Fibroblast of lung (primary cell): ENCODE measurements at regions not wholly inside any gene's neighbourhood (a gene's known extent, or its start where the extent isn't known, plus 50 kb on each side); places are given as distances from the start of the nearest gene placed in this dataset.
"Not testable (repeated sequence)": the region's sequence is repeated elsewhere in the genome, so short reads cannot be mapped to it uniquely, and the experiment has no call there.

ENCODE experiments used
- CTCF ChIP-seq, 2 donors: IDR thresholded peaks in 1 of 2; conservative IDR thresholded peaks in 1 of 2; 1 replicate in 1 of 2; 2 replicates in 1 of 2; pipeline ENCODE4 v1.5.1; 2011 to 2012; ENCODE audit warnings: low read length in 2 of 2, control low read depth in 1 of 2, inconsistent platforms in 1 of 2, low read depth in 1 of 2, mild to moderate bottlenecking in 1 of 2
- EZH2 ChIP-seq: IDR thresholded peaks from 2 replicates; pipeline ENCODE4 v1.5.1; 2012; ENCODE audit warnings: low read length, control low read depth, mild to moderate bottlenecking; ENCODE audit errors: missing control alignments

GRCh38 chr10:46187431-46187830 is 99.4 kb upstream of the ANTXRL start:
- not testable (repeated sequence) for TF ChIP-seq CTCF (conservative IDR thresholded peaks at IDR 0.05 in 1 of 2, IDR thresholded peaks at IDR 0.05 in 1 of 2; ENCODE audit: low read depth in 1 of 2, low read length in 2 of 2); EZH2
